HG02943 (cell line): ENCODE measurements at regions not wholly inside any gene's neighbourhood (a gene's known extent, or its start where the extent isn't known, plus 50 kb on each side); places are given as distances from the start of the nearest gene placed in this dataset.
"Not testable (repeated sequence)": the region's sequence is repeated elsewhere in the genome, so short reads cannot be mapped to it uniquely, and the experiment has no call there.

Experiments
- ATAC-seq: cut with Tn5 transposase; IDR thresholded peaks from one replicate; pipeline ENCODE4 v1.9.1; 2021; ENCODE audit warnings: mild to moderate bottlenecking, low read depth, moderate library complexity; ENCODE audit not compliant: unreplicated experiment

GRCh38 chr7:13794581-13794980 lies 194.9 kb downstream of the ETV1 start:
- ATAC-seq: no peak

DNA sequence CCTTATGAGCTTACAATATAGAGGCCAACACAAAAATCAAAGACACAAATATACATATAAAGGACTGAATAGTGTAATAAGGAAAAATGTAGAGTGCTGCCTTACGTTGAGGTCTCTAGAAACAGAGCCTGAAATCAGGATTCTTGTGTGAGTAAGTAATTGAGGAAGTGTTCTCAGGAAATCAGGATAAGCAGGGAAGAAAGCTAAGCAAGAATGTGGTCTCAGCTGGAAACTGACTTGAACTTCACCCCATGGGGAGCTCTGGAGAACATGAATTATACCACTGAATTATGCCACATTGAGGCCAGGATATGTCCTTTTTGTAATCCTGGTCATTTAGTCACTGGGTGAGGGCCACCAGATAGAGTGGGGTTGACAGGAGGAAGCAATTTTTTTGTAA lies 191.9 kb downstream of the ETV1 start:
- no peak for ATAC-seq

DNA sequence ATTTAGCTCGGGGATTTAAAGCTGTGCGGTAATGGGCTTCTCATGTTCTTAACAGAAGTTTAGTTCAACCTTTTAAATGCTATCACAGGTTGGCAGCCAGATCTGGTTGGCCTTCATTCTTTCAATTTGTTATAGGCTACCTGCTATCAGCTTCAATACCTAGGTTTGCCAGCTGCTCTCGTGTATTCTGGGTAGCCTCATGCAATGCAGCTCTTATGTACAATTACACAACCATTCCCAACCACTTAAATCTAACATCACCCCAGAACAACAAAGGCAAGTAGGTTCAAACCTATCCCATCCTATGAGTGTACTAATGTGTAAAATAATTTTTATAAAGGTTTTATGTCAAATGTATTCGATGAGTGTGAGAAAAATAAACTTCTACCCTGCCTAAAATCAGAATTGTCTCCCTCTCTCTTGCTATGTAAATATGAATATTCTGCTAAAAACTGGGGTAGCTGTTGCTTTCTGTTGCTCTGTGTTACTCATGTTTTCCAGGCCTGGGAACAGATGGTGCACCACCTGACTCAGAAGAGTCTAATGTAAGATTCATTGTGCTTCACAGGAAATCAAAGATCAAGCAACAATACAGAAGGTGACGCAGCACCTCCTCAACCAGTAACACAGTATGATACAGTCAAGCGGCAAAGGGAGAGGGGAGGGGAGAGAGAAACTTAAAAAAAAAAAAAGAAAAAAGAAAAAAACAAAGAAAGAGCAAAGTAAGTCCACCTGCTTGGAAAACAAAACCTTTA lies 188.6 kb downstream of the ETV1 start:
- no peak for ATAC-seq

DNA sequence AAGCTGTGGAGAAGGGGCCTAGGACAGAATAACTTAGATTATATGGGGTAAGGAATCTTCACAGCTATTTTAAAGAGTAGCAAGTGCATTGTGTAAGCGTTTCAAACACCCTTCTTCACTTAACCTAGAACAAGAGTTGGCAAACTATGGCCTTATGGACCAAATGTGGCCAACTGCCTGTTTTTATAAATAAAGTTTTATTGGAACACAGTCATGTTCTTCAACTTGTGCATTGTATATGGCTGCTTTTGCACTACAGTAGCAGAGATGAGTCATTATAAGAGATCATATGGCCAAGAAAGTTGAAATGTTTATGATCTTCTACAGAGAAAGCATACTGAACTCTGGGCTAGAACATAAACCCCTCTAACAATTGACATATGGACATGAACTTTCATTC lies 187.8 kb downstream of the ETV1 start:
- no peak for ATAC-seq

DNA sequence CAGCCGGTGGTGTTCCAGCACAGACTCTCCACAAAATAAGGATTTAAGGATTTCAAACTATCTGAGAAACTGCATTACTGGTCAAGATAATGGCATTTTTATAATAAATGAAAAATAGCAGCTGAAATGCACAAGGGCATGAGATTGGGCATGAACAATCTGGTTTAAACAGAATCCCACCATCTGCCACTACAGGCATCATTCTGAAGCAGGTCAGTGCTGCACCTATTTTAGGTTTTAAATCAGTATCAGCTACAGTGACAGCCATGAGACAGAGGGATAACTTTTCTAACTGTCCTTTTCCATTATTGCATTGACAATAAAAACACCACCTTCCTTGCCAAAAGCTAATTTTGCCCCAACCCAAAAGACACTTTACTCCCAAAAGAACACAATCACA lies 186.8 kb downstream of the ETV1 start:
- no peak for ATAC-seq

GRCh38 chr7:13803134-13803533 lies 186.3 kb downstream of the ETV1 start:
- ATAC-seq: no peak

DNA sequence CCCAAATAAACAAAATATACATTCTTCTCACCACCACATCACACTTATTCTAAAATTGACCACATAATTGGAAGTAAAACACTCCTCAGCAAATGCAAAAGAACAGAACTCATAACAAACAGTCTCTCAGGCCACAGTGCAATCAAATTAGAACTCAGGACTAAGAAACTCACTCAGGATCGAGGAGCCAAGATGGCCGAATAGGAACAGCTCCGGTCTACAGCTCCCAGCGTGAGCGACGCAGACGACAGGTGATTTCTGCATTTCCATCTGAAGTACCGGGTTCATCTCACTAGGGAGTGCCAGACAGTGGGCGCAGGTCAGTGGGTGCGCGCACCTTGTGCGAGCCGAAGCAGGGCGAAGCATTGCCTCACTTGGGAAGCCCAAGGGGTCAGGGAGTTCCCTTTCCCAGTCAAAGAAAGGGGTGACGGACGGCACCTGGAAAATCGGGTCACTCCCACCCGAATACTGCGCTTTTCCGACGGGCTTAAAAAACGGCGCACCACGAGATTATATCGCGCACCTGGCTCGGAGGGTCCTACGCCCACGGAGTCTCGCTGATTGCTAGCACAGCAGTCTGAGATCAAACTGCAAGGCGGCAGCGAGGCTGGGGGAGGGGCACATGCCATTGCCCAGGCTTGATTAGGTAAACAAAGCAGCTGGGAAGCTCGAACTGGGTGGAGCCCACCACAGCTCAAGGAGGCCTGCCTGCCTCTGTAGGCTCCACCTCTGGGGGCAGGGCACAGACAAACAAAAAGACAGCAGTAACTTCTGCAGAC lies 183.2 kb downstream of the ETV1 start:
- ATAC-seq: not testable (repeated sequence)

GRCh38 chr7:13817230-13817629 lies 172.2 kb downstream of the ETV1 start:
- not testable (repeated sequence) for ATAC-seq

- ATAC-seq: no peak
These were observed 168.2 kb downstream of the ETV1 start for GRCh38 chr7:13821152-13821787.

DNA sequence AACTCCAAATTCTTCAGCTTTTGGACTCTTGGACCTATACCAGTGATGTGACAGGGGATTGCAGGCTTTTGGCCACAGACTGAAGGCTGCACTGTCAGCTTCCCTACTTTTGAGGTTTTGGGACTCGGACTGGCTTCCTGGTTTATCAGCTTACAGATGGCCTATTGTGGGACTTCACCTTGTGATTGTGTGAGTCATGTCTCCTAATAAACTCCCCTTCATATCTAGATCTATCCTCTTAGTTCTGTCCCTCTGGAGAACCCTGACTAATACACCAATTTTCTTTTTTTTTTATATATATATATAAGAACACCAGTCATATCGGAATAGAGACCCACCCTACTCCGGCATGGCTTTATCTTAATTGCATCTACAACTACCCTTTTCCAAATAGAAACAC lies 166.8 kb downstream of the ETV1 start:
- ATAC-seq: no peak

DNA sequence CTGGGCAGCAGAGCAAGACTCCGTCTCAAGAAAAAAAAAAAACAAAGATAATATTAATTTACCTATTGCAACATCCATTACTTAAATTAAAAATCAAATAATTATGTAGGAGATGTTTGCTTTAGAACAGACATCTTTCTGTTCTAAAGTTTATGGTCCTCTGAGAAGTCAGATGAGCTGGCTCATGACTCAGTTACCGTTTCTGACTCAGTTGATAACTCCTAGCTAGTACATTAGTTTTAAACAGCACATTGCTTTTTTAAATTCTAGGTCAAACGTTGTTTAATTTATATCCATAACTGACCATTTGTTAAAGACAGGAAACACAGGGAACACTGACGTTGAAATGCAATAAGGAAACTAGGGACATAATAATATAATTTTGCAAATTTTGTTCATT lies 162.7 kb downstream of the ETV1 start:
- ATAC-seq: no peak

DNA sequence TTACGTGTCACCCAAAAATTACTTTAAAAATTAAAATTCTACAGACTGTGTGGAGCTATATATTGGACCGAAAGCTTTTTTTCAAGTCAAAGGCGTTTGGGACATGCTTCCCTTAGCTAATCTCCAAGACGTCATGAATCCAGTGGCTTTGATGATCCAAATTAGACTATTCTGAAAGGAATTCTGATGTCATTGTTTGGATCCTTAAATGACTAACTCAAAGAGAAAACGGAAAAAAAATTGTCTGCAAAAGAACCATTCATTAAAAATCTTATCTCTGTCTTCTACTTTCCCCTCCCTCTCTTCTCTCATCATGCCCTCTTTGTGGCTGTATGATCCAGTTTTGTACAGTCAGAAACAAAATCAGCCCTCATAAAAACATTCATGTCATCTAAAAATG lies 161.8 kb downstream of the ETV1 start:
- no peak for ATAC-seq

- ATAC-seq: no peak
These were observed 160.2 kb downstream of the ETV1 start for GRCh38 chr7:13829231-13829630.

- no peak for ATAC-seq
These were observed 159.3 kb downstream of the ETV1 start for GRCh38 chr7:13829914-13830900.

- ATAC-seq: no peak
These were observed 157.1 kb downstream of the ETV1 start for GRCh38 chr7:13832346-13832745.

GRCh38 chr7:13834328-13834761 lies 155.1 kb downstream of the ETV1 start:
- no peak for ATAC-seq

GRCh38 chr7:13835442-13835841 lies 154.0 kb downstream of the ETV1 start:
- ATAC-seq: no peak

DNA sequence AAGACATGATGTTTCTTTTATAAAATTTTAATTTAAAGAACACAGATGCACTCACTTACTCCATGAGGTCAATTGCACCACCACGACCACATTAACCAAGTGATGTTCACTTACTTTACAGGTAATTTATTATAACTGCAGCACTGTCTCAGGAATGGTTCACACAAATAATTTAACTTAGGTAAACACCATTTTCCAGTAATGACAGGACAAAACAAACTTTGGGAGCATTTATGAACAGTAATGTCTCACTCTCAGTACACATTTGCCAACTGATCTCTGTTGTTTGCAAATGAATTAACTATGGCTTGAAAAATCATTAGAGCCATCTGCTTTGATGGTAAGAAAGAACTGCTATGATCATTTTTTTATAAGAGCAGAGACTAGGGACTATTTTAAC lies 150.4 kb downstream of the ETV1 start:
- no peak for ATAC-seq
